ENCODE measurements at regions not wholly inside any gene's neighbourhood (a gene's known extent, or its start where the extent isn't known, plus 50 kb on each side); places are given as distances from the start of the nearest gene placed in this dataset.

DNA sequence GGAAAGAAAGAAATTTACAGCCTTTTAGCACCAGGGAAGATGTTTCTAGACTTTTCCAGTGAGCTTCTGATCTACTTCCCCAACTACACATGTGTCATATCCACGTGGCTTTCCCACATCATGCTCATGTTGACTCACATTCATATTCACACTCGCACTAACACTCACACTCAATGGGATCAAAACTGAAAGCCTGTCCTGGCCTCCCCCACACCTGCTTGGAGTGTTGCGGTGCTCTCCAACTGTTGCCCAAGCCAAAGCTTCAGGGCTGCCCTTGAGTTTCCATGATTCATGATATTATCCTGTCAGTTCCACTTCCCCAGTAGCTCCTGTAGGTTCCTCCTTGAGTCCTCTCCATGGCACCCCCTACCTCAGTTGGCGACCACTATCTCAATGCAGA lies 444.4 kb downstream of the GATA3 start:
- no peak for DNase-seq (ENCODE audit: extremely low spot score)
- TF ChIP-seq, protein P1, sequence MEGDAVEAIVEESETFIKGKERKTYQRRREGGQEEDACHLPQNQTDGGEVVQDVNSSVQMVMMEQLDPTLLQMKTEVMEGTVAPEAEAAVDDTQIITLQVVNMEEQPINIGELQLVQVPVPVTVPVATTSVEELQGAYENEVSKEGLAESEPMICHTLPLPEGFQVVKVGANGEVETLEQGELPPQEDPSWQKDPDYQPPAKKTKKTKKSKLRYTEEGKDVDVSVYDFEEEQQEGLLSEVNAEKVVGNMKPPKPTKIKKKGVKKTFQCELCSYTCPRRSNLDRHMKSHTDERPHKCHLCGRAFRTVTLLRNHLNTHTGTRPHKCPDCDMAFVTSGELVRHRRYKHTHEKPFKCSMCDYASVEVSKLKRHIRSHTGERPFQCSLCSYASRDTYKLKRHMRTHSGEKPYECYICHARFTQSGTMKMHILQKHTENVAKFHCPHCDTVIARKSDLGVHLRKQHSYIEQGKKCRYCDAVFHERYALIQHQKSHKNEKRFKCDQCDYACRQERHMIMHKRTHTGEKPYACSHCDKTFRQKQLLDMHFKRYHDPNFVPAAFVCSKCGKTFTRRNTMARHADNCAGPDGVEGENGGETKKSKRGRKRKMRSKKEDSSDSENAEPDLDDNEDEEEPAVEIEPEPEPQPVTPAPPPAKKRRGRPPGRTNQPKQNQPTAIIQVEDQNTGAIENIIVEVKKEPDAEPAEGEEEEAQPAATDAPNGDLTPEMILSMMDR (IDR thresholded peaks at IDR 0.05; ENCODE audit: control extremely low read depth, extremely low read depth, low read depth, missing control alignments): no peak
- CTCF ChIA-PET: no interaction called here
- POLR2A ChIA-PET: interaction anchor here (0.6 kb wide), 1 partner anchor 48 kb away, joined by 5 read pairs; no protein-coding TSS in a partner anchor

DNA sequence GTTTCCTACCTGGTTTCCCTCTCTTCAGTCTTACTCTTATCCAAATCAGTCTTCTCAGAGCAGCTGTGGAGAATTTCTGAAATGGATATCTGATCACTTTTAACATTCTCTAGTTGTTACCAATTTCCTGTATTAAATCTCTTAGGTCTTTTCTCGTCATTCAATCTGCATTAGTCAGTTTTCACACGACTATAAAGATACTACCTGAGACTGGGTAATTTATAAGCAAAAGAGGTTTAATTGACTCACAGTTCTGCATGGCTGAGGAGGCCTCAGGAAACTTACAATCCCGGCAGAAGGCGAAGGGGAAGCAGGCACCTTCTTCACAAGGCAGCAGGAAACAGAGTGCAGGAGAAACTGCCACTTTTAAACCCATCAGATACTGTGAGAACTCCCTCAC lies 444.8 kb downstream of the GATA3 start:
- POLR2A ChIA-PET: no interaction called here
- TF ChIP-seq, protein P1 (IDR thresholded peaks at IDR 0.05; ENCODE audit: control extremely low read depth, extremely low read depth, low read depth, missing control alignments): no peak
- CTCF ChIA-PET: no interaction called here
- DNase-seq (ENCODE audit: extremely low spot score): no peak

DNA sequence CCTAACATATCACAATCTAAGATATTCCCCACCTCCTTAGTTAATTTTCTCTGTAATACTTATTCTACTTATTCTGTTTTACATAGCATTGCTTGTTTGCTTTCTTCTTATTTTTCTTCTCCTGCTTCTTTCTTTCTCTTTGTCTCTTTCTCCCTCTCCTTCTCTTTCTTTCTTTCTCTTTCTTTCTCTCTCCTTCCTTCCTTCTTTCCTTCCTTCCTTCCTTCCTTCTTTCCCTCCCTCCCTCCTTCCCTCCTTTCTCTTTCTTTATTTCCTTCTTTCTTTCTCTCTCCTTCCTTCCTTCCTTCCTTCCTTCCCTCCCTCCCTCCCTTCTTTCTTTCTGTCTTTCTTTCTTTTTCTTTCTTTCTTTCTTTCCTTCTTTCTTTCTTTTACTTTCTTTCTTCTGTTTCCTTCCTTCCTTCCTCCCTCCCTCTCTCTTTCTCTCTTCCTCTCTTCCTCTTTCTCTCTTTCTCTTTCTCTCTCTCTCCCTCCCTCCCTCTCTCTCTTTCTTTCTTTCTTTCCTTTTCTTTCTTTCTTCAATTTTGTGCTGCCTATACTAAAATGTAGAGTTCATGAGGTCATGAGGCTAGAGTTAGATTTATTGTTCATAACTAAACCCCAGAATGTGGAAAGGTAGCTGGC lies 445.4 kb downstream of the GATA3 start:
- TF ChIP-seq, protein P1 (IDR thresholded peaks at IDR 0.05; ENCODE audit: control extremely low read depth, extremely low read depth, low read depth, missing control alignments): no peak
- ChIA-PET POLR2A (no interaction called here), CTCF (no interaction called here)
- DNase-seq (ENCODE audit: extremely low spot score): no peak

DNA sequence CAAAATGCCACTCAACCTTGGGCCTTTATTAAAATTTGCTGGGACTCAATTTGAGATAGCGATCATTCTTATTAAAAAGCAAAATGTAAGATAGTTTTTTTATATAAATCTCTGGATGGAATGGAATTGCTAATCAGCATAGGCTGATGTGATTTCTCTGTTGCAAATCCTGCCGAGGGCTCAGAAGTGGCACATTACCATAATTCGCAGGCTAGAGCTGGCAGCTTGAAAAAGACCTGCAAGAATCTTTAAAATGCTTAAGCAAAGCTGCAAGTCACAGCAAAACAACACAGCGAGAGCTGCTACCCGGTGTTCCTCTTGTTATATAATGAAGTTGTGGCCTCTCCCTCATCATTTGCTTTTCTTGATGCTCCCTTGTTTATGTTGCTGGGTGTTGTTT lies 448.1 kb downstream of the GATA3 start:
- POLR2A ChIA-PET: no interaction called here
- CTCF ChIA-PET: interaction anchor here (1.2 kb wide), 1 partner anchor 16 kb away, joined by 3 read pairs; no protein-coding TSS in a partner anchor
- TF ChIP-seq, protein P1 (IDR thresholded peaks at IDR 0.05; ENCODE audit: control extremely low read depth, extremely low read depth, low read depth, missing control alignments): no peak
- DNase-seq (ENCODE audit: extremely low spot score): no peak

DNA sequence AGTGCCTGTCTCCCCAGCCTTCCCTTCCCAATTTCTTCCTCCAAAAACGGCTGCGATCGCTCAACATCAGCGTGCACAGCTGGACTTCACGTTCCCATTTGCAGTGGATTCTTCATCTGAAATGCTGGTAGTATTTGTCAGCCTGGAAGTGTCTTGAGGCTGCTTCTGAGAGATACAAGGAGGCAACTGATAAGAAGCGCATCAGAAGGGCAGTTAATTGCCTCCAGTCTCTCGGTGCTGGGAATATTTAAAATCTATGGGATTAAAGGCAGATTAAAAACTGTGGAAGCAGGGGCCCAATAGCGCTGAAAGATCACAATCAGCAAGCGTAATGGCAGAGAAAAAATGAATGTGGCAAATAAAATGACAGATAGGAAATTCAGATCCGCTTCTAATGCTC lies 450.0 kb downstream of the GATA3 start:
- TF ChIP-seq, protein P1 (IDR thresholded peaks at IDR 0.05; ENCODE audit: control extremely low read depth, extremely low read depth, low read depth, missing control alignments): no peak
- CTCF ChIA-PET: interaction anchor here (1.0 kb wide), 1 partner anchor 10 kb away, joined by 3 read pairs; no protein-coding TSS in a partner anchor

DNA sequence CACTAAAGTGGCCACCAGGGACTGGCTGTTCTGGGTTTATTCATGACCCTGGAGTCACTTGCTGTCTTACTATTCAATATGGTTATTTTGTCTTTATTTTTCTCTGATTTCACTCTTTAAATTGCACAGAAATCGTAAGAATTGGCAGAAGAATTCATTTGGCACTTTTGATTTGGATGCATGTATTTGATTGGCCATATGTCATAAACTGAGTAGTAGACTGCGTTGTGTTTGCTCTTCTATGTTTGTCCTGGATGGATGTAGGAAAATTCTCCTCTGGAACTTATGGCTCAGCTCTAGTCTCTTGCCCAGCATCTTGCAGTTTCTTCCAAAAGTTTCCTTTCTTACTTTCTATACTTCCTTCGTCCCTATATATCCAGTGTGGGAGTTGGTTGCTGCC lies 452.7 kb downstream of the GATA3 start:
- ChIA-PET POLR2A (no interaction called here), CTCF (no interaction called here)
- DNase-seq (ENCODE audit: extremely low spot score): no peak
- TF ChIP-seq, protein P1 (IDR thresholded peaks at IDR 0.05; ENCODE audit: control extremely low read depth, extremely low read depth, low read depth, missing control alignments): no peak

More for the DNA sequence above, 450.0 kb downstream of the GATA3 start:
- DNase-seq (ENCODE audit: extremely low spot score): no peak
- POLR2A ChIA-PET: no interaction called here
